ENCODE measurements at regions not wholly inside any gene's neighbourhood (a gene's known extent, or its start where the extent isn't known, plus 50 kb on each side); places are given as distances from the start of the nearest gene placed in this dataset.
"Not testable (repeated sequence)": the region's sequence is repeated elsewhere in the genome, so short reads cannot be mapped to it uniquely, and the experiment has no call there.

DNA sequence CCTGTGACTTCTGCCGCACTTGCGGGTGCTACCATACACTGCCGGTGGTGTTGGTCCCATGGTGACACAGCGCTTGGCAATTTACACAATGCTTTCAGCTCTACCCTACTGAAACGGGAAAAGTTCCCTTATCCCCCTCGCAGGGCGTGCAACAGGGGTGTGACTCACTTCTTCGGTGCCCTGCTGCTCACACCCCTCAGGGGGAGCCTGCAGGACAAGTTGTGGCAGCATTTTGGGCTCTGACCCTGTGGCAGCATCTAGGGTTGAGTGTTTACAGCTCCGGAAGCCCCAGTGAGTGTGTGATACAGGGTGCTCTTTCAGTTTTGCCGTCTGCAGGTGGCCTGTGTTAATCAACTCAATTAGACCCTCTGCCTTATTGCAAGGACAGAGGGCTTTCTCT is 324.7 kb upstream of the RGMA start:
- DNase-seq, result no peak

DNA sequence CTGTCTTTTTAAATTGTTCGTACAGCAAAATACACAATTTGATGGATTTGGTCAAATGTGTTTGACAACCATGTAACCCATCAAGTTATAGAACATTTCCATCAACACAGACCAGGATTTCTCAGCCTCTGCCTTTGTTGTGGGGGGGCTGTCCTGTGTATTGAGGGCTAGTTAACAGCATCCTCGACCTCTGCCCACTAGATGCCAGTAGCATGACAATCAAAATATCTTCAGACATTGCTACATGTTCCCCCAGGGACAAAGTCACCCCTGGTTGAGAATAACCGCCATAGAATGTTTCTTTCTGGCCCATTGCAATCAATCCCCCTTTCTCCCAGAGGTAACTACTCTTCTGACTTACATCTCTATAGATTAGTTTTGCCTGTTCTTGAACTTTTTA is 310.1 kb upstream of the RGMA start:
- DNase-seq, result no peak

DNA sequence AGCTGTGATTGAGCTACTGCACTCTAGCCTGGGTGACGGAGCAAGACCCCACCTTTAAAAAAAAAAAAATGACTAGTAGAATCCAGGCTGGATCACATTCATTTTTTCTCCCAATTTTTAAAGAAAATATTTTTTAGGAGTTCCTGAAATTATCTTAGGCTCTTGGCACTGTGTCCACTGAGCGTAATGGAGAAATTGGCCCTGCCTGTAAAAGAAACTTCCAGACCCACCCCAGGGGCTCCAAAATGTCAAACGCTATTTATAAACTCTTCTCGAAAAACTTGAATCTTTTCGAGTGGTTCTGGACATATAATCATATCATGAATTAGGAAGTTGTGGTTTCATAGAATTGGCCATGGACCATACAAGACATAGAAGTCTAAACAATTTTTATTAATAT is 300.2 kb upstream of the RGMA start:
- no peak for DNase-seq

- DNase-seq, result no peak
Observed at GRCh38 chr15:93384886-93385285, 295.9 kb upstream of the RGMA start.

DNA sequence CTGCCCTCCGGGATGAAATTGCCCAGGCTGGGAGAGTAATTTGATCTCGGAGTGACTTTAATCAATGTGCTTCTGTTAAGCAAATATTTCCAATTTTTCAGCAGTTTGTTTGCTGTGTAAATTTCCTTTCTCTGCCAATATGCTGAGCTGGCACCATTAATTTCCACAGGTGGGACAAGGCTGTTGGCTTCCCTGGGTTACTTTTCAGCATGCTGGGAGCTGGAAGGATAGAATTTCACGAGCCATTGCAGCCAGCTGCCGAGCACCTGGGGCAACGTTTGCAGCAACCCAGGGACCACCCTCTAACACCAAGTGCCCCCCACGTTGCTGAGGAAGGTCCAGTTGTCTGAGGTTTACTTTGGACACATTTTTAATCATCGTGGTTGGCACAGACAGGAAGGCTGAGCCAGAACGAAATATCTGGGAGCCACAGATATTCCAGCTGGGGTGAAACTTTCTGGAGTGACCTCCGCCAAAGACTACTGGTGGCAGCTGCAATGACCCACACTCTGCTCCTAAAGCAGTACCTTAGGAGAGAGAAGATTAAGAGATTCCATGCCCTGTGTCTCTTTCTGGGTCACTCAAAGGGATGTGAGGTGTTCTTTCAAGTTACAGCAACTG is 293.3 kb upstream of the RGMA start:
- DNase-seq, result peak; percentile 86

DNA sequence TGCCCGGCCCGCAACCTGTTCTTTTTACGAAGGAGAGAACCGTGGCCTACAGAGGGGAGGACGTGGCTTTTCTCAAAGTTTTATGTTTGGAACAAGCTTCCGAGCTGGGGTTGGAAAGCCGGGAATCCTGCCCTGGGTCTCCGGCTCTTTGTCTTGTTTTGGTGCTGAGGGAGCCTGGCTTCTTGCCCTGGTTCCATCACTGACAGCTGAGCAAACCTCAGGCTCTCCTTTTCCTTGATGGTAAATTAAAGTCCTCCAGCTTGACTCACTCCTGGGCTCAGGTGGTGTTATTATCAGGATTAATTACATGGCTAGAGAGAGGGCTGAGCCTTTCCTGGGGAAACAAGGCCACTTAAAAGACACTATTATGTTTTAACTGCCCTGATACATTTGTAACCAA is 289.5 kb upstream of the RGMA start:
- DNase-seq, result peak; percentile 77

DNA sequence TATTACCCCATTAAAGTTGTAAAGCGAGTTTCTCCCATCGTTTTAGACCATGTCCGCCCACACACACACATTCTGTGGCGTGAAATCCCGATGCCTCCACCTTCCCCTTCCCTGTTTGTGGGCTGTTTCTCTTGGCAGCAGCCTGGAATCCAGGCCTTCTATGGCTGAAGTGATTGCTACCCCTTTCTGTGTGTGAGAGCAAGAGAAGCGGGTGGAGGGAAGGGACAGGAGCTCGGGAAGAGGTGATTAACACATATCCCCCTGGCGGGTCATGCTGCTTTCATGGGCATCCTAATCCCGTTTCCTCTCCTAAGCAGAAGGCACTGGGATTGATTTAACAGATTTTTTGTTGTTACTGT is 283.8 kb upstream of the RGMA start:
- DNase-seq, result no peak

DNA sequence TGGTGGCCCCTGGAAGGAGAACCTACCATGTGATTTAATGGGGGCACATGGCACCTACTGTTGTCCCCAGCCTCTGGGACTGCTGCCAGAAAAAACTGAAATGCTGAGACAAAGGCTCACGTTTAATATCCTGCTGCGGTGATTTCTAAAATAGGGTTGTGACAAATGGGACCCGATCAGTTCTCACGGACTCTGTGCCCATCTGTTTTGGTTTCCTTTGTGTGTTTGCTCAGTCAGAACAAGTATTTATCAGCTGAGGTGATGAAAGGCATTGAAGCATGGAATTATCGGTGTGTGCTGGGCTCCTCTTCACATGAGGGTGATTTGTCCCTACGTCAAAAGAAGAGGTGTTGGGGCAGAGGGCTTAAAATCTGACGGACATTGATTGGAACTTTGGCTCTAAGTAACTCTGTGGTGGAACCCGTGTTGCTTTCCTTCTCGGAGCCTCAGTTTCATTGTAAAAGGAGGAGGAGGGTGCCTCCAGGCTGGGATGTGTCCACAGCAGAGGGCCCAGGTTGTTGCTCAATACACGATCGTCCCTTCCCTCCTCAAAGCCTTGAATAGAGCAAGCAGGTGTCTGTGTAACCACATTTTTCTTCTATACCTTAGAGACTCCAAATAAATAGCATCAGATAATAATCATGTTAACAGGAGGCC is 283.3 kb upstream of the RGMA start:
- peak; percentile 97 for DNase-seq

GRCh38 chr15:93366387-93367100 is 277.5 kb upstream of the RGMA start:
- no peak for DNase-seq

DNA sequence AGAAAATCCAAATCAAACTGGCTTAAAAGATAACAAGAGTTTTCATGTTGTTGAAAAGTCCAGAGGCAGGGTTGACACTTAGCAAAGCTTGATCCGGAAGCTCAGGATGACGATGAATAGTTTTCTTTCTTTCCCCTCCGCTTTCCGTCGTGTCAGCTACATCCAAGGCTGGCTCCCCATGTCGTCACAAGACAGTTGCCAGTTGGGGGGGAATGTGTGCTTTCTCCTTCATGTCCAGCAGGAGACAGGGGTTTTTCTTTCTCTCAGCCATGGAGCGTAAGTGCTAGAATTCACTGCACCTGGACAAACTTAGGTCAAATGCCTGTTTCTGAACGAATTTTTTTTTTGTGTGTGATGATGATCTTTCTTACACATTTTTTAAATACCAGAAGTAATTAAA is 273.8 kb upstream of the RGMA start:
- DNase-seq, result no peak

GRCh38 chr15:93362203-93362602 is 273.2 kb upstream of the RGMA start:
- no peak for DNase-seq

DNA sequence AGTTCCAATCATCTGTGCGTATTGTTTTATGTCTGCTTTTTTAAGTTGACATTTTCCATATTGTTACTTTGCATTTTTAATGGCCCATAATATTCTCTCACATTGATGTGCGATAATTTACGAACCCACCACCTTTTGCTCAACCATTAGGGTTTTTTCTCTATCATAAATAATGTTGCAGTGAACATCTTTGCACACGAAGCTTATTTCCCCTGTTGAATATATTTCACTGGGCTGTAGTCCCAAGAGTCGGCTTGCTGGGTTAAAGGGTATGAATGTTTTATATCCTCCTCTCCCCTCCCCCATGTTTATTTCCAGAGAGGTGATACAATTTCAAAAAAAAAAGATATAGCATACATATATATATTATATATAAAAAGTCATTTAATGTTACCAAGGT is 272.7 kb upstream of the RGMA start:
- no peak for DNase-seq

GRCh38 chr15:93360976-93361375 is 272.0 kb upstream of the RGMA start:
- DNase-seq, result no peak

DNA sequence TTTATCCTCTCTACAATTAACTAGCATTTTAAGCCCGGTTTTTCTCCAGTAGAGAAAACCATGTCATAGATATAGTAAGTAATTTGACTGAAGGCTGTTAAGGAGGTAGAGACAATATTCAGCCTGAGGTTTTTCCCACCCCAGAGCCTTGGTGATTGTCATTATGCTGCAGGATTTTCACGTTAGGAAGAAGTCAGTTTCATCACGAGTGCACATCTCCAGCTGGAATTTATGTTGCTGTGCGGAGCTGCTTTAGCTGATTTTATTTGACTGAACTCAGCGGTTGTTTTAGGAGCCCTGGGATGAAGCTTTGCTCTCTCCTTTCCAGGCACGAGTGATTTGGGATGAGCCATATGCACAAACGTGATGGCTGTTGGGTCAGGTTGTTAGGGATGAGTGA is 271.3 kb upstream of the RGMA start:
- DNase-seq, result no peak

GRCh38 chr15:93359425-93360131 is 270.6 kb upstream of the RGMA start:
- DNase-seq, result no peak

DNA sequence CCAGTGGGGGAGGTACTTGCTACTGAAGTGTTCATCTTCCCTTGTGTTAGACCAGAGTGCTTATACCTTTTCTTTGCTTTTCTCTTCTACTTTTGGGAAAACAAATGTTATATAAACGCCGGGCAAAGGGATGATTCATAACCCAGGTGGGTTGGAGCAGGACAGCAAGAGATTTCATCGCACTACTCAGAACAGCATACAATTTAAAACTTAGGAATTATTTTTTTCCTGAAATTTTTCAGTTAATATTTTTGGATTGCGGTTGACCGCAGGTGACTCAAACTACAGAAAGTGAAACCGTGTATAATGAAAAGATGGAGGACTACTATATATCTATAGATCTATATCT is 270.0 kb upstream of the RGMA start:
- DNase-seq, result no peak

DNA sequence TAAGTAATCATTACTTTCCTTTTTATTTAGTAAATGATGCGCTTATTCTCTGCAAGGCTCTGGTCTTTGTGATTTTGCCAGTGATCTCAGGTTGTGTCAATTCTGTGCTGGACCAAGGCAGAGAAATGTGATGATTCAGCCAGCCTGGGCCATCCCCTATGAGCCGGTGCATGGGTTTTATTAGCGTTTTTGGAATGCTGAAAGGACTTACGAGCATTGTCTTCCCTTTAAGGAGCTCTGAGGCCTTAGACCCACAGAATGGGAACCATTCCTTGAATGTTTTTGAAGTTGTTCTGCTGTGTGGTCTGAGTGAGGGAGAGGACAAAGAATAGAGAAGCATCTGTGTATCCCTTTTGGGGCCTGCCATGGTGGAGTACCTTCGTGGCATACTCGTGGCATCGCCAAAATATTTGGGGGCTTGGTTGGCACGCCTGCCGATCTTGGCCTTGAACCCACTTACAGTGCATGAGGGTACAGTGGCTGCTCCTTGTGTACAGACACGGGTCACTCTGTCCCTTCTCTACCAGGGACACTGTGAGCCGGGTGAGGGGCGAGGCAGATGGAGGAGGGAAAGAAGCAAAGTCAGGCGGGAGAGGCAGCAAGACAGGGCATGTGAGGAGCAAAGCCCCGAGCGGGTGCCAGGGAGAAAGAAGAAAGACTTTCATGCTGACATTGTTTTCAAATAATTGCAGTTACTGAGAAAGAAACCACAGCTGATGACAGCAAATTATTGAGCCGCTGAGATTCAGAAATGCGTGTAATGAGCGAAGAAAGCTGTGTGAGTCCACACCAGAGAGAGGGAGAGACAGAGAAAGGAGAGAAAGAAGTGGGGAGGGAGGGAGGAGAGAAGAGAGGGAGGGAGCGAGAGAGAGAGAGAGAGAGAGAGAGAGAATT is 269.4 kb upstream of the RGMA start:
- peak; percentile 23 for DNase-seq

- no peak for DNase-seq
Observed at GRCh38 chr15:93348711-93349545, 259.9 kb upstream of the RGMA start.

- no peak for DNase-seq
Observed at GRCh38 chr15:93347986-93348385, 259.0 kb upstream of the RGMA start.

DNA sequence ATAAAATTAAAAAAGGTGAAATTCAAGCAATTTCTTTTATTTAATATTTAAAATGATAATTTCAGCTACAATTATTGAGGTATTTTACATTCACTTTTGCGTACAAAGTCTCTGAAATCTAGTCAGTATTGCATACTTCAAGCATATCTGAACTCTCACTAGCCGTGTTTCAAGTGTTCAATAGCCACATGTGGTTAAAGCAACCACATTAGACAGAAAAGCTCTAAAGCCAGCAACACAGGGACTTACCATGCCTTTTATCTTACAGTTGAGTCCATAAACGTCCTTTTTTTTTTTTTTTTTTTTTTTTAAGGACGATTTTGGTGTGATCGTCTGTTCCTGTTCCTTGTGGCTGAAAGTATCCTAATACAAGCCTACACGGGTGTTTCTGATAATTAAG is 257.0 kb upstream of the RGMA start:
- no peak for DNase-seq

- DNase-seq, result not testable (repeated sequence)
Observed at GRCh38 chr15:93343402-93343801, 254.4 kb upstream of the RGMA start.

DNA sequence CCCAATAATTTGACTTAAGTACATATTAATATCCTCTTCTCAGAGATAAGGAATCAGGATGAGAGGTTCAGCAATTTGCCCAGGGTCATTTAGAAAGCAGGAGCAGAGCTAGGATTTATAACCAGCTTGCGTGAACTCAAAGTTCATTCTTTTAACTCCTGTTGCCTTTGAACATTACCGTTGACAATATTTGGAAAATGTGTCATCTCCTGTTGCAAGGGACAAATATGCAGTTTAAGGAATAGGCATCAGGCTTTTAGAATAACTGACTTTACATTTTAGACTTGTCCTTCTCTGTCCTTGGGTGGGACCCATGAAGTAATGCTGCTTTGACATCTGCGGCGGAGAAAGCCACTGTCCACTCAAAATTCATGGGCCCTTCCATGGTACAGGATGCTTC is 252.2 kb upstream of the RGMA start:
- no peak for DNase-seq
